HFFc6 (cell line): ENCODE measurements at regions not wholly inside any gene's neighbourhood (a gene's known extent, or its start where the extent isn't known, plus 50 kb on each side); places are given as distances from the start of the nearest gene placed in this dataset.

Experiments
- DNase-seq: peaks from one replicate; pipeline ENCODE4 v3.0.0-alpha.2; 2018
- H3K27ac Mint-ChIP-seq: 2 replicates; pipeline ENCODE4 v1.8.0; 2020; ENCODE audit warnings: mild to moderate bottlenecking, mixed read lengths
- H3K27me3 Mint-ChIP-seq: 2 replicates; pipeline ENCODE4 v1.8.0; 2021; ENCODE audit warnings: mild to moderate bottlenecking, moderate library complexity, mixed read lengths; ENCODE audit not compliant: insufficient read depth
- H3K36me3 Mint-ChIP-seq: 2 replicates; pipeline ENCODE4 v1.8.0; 2021; ENCODE audit warnings: low read depth, mixed read lengths
- H3K4me1 Mint-ChIP-seq: 2 replicates; pipeline ENCODE4 v1.8.0; 2020; ENCODE audit warnings: low read depth, mixed read lengths
- H3K4me3 Mint-ChIP-seq: 2 replicates; pipeline ENCODE4 v1.8.0; 2020; ENCODE audit warnings: mild to moderate bottlenecking, moderate library complexity, mixed read lengths
- H3K9me3 Mint-ChIP-seq: 2 replicates; pipeline ENCODE4 v1.8.0; 2020; ENCODE audit warnings: mild to moderate bottlenecking, mixed read lengths
- TF ChIP-seq, protein P1 (sequence below): fragments of 200-600 bp; sonication (generic); IDR thresholded peaks from 2 replicates; pipeline ENCODE4 v1.5.0; 2021; ENCODE audit warnings: antibody characterized with exemption, mild to moderate bottlenecking

DNA sequence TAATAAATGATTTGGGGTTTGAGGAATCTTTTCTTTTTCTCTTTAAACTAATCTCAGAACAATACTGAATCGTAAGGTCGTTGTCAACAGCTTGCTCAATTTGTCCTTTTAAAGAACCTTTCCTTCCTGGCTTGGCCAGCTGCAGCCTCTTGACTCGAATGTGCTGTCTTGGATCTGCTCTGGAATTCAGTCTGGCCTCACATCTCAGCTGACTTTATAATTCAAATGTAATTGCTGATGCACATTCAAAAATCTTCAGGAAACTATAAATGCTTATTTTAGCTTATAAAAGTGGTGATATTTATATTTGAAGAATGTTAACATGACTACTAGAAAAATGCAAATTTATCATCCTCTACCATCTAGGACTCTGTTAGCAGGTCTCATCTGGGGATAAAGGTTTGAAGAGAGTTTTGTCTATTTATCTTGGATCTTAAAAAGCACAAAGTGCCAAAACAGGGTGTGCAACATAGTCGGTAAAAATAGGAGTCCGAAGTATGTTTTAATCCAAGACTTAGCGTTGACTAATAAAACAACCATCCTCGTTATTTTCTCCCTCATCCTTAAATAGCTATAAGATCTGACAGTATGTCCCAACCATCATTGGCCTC is 1035.2 kb downstream of the MCTP2 start:
- peak; percentile 84 for DNase-seq
- H3K27ac Mint-ChIP-seq = peak overlapping the region; percentile 80
- no peaks in the 10 kb centered on the region for H3K9me3 Mint-ChIP-seq
- peaks cover 93% of the 10 kb centered on the region for H3K4me1 Mint-ChIP-seq
- H3K4me3 Mint-ChIP-seq = peak overlapping the region; percentile 66
- no peaks in the 10 kb centered on the region for H3K27me3 Mint-ChIP-seq
- H3K36me3 Mint-ChIP-seq = no peaks in the 10 kb centered on the region
- TF ChIP-seq, protein P1, sequence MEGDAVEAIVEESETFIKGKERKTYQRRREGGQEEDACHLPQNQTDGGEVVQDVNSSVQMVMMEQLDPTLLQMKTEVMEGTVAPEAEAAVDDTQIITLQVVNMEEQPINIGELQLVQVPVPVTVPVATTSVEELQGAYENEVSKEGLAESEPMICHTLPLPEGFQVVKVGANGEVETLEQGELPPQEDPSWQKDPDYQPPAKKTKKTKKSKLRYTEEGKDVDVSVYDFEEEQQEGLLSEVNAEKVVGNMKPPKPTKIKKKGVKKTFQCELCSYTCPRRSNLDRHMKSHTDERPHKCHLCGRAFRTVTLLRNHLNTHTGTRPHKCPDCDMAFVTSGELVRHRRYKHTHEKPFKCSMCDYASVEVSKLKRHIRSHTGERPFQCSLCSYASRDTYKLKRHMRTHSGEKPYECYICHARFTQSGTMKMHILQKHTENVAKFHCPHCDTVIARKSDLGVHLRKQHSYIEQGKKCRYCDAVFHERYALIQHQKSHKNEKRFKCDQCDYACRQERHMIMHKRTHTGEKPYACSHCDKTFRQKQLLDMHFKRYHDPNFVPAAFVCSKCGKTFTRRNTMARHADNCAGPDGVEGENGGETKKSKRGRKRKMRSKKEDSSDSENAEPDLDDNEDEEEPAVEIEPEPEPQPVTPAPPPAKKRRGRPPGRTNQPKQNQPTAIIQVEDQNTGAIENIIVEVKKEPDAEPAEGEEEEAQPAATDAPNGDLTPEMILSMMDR = no peak

DNA sequence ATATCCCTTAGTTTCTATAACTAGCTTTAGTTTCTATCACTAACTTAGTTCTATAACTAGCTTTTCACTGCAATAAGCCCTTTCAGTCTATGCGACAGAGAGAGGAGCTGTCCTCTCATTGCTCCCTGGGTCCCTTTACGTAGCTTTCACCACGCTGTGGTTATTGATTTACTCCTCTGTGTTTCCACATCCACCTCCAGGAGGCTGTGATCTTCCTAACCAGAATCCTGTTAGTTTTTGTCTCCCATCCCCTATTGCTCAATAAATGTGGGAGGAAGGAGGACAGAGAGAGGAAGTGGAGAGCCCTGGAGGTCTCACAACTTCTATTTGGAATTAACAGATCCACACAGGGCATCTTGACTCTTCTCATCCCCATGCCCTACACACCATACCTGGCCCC is 1036.1 kb downstream of the MCTP2 start:
- Mint-ChIP-seq H3K36me3 (no peaks in the 10 kb centered on the region), H3K27me3 (no peaks in the 10 kb centered on the region), H3K4me3 (peak overlapping the region; percentile 7), H3K9me3 (no peaks in the 10 kb centered on the region), H3K4me1 (peaks cover 83% of the 10 kb centered on the region), H3K27ac (peak overlapping the region; percentile 80)
- TF ChIP-seq, protein P1 = no peak
- DNase-seq = no peak

DNA sequence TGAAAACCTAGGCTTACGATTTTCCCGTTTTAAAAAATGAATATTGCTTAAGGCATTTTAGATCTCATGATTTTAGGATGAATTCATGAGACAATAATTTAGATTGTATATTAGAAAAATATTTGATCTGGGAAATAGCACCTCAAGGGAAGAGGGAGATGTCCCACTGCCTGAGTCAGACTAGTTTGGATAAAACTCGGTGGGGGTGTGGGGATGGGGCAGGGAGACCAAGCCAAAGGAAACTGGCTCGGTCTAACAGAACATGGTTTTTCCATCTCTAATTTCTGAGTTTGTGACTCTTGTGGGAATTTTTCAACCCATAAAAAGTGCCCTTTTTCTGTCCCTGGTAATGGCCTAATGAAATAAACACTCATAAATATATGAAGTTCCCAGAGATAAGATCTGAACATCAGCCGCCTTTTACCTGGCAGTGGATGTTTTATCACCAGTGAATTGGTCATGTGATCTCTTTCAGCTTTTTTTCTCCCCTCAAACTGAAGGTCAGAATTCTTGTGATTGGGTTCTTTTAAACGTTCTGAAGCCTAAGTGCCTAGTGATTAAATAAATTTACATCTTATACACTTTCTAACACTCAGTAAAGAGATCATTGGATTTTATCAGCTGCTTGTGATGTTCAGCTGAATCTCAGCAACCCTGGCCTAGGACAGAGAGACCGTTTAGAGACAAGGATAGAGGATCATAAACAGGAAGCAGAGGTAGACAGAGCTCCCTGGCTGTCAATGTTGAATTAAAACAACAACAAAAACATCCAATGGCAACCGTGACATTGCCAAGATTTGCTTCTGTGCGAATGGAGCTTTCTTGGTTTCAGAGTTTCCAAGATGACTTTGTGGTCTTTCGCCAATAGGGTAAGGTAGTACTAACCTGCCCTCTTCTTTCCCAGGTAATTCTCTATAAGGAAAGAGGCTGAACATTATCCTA is 1038.2 kb downstream of the MCTP2 start:
- DNase-seq = no peak
- no peak overlapping the region for H3K4me3 Mint-ChIP-seq
- peaks cover 63% of the 10 kb centered on the region for H3K4me1 Mint-ChIP-seq
- TF ChIP-seq, protein P1 = no peak
- peak overlapping the region; percentile 21 for H3K27ac Mint-ChIP-seq
- no peaks in the 10 kb centered on the region for H3K27me3 Mint-ChIP-seq
- H3K9me3 Mint-ChIP-seq = peaks cover 4% of the 10 kb centered on the region; the same call in 1 of the 2 replicates
- H3K36me3 Mint-ChIP-seq = peaks cover 8% of the 10 kb centered on the region; the same call in 1 of the 2 replicates

DNA sequence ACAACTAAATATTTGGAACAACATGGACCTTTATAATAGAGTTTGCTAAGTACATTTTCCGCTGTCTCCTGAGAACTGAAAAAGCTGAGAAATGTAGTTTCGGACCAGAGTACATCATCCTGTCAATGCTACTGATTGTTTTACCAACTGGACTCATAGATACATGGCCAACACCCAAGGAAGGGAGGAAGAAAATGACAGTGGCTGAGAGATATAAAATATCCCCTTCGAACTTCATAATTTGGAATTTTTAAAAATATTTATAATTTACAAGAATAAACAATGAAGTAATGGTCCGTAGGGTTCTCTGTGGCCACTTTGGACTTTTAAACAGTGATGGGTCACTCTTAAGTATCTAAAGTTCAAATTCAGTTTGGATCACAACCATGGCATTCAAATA is 1042.7 kb downstream of the MCTP2 start:
- peaks cover 51% of the 10 kb centered on the region for H3K4me1 Mint-ChIP-seq
- DNase-seq = no peak
- peaks cover 8% of the 10 kb centered on the region; the same call in 1 of the 2 replicates for H3K36me3 Mint-ChIP-seq
- no peak overlapping the region for H3K27ac Mint-ChIP-seq
- H3K27me3 Mint-ChIP-seq = no peaks in the 10 kb centered on the region
- peaks cover 4% of the 10 kb centered on the region; the same call in 1 of the 2 replicates for H3K9me3 Mint-ChIP-seq
- TF ChIP-seq, protein P1 = no peak
- no peak overlapping the region for H3K4me3 Mint-ChIP-seq

DNA sequence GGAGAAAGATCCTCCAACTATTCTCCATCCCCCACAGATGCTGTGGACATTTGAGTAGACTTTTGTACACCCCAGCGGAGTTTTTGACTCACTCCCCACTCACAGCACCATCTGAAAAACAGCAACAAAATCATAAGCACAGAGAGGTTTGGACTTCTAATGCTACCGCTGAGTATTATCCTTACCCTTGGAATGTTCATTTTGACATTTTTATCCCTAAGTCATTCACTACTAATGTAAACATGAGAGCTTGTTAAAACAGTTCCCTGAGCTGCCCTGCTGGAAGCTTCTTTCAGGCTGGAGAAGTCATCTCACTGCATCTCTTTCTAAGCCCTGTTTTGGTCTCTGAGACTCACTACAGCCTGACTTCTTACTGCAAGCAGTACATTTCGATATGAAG is 1045.9 kb downstream of the MCTP2 start:
- TF ChIP-seq, protein P1 = no peak
- Mint-ChIP-seq H3K27me3 (no peaks in the 10 kb centered on the region), H3K9me3 (peaks cover 4% of the 10 kb centered on the region; the same call in 1 of the 2 replicates), H3K4me1 (peaks cover 65% of the 10 kb centered on the region), H3K4me3 (peak overlapping the region; percentile 31; the same call in 1 of the 2 replicates), H3K27ac (peak overlapping the region; percentile 85), H3K36me3 (peaks cover 8% of the 10 kb centered on the region; the same call in 1 of the 2 replicates)
- peak; percentile 96 for DNase-seq
